GM12878 (cell line): ENCODE measurements at regions not wholly inside any gene's neighbourhood (a gene's known extent, or its start where the extent isn't known, plus 50 kb on each side); places are given as distances from the start of the nearest gene placed in this dataset.

Experiments
- ATAC-seq: fragments of 200-7000 bp; cut with Tn5 transposase; 3 replicates; pipeline ENCODE4 v1.9.1; 2020; ENCODE audit warnings: mild to moderate bottlenecking, moderate library complexity
- BruUV-seq: library from RNA; stranded (reverse); fragments of 400-500 nt; replicated peaks from 2 replicates; lab custom pipeline; 2021; lab: Mats Ljungman, UMichigan
- CTCF ChIA-PET: fragments of 300-600 bp; sonication (Branson Sonifier 250); formaldehyde crosslinking; extraction: SDS; loops from one replicate; lab custom pipeline; 2021; ENCODE audit warnings: inconsistent platforms; lab: Yijun Ruan, JAX
- POLR2A ChIA-PET: fragments of 350-600 bp; formaldehyde crosslinking; extraction: SDS; loops from one replicate; lab custom pipeline; 2021; ENCODE audit warnings: inconsistent platforms; lab: Charles Lee
- RAD21 ChIA-PET: fragments of 300-600 bp; sonication (Branson Sonifier 250); formaldehyde crosslinking; loops from one replicate; lab custom pipeline; 2023; ENCODE audit warnings: antibody characterized with exemption; ENCODE audit not compliant: unreplicated experiment; lab: Charles Lee
- SMC1A ChIA-PET: fragments of 300-600 bp; sonication (Branson Sonifier 250); formaldehyde crosslinking; loops from one replicate; lab custom pipeline; 2023; ENCODE audit not compliant: unreplicated experiment, uncharacterized antibody; lab: Charles Lee
- DNase-seq: peaks from one replicate; pipeline ENCODE4 v3.0.0-alpha.2; 2011; ENCODE audit warnings: low read depth, low spot score
- FAIRE-seq: peaks from 3 replicates; lab custom pipeline; 2011; peaks lifted over from hg19 to GRCh38; lab: Jason Lieb, UNC
- H2AFZ ChIP-seq: 2 replicates; pipeline ENCODE4 v1.6.0; 2011; ENCODE audit warnings: low read depth, low read length, control low read depth; ENCODE audit not compliant: control insufficient read depth
- H3K27ac ChIP-seq: 2 replicates; pipeline ENCODE4 v1.5.1; 2011; ENCODE audit warnings: control low read depth; ENCODE audit not compliant: control insufficient read depth, insufficient read depth
- H3K27me3 ChIP-seq, 2 experiments: replicated peaks in 1 of 2; 2 replicates each; pipeline versions ENCODE4 v1.6.0 to v1.6.1; 2011; ENCODE audit warnings: low read length in 1 of 2; ENCODE audit not compliant: control insufficient read depth in 2 of 2, insufficient read depth in 2 of 2
- H3K36me3 ChIP-seq, 2 experiments: 2 replicates each; pipeline ENCODE4 v1.5.1; 2011; ENCODE audit warnings: low read length in 1 of 2; ENCODE audit not compliant: control insufficient read depth in 2 of 2, insufficient read depth in 2 of 2
- H3K4me1 ChIP-seq: 2 replicates; pipeline ENCODE4 v1.6.1; 2011; ENCODE audit warnings: mild to moderate bottlenecking, low read length, moderate library complexity, mixed read lengths; ENCODE audit not compliant: control insufficient read depth, insufficient read depth
- H3K4me2 ChIP-seq: 2 replicates; pipeline ENCODE4 v1.6.0; 2011; ENCODE audit warnings: control low read depth; ENCODE audit not compliant: control insufficient read depth, insufficient read depth
- H3K4me3 ChIP-seq: fragments of 200-600 bp; sonication (generic); 2 replicates; pipeline ENCODE4 v1.5.1; 2016
- H3K79me2 ChIP-seq: 2 replicates; pipeline ENCODE4 v1.6.0; 2011; ENCODE audit warnings: low read length; ENCODE audit not compliant: control insufficient read depth, insufficient read depth
- H3K9ac ChIP-seq: 2 replicates; pipeline ENCODE4 v1.8.0; 2011; ENCODE audit warnings: low read length, control low read depth, mixed read lengths; ENCODE audit not compliant: control insufficient read depth, insufficient read depth
- H3K9me3 ChIP-seq: replicated peaks from 3 replicates; pipeline ENCODE4 v1.5.1; 2011; ENCODE audit warnings: mild to moderate bottlenecking, low read length; ENCODE audit not compliant: control insufficient read depth, insufficient read depth
- H4K20me1 ChIP-seq: 2 replicates; pipeline ENCODE4 v1.6.0; 2011; ENCODE audit not compliant: control insufficient read depth, insufficient read depth
- ASH2L ChIP-seq: fragments of 300-600, 200-600 bp; sonication (generic); IDR thresholded peaks from 2 replicates; pipeline ENCODE4 v1.6.1; 2017; ENCODE audit warnings: low read depth, mild to moderate bottlenecking, borderline replicate concordance
- BRCA1 ChIP-seq: IDR thresholded peaks from 2 replicates; pipeline ENCODE4 v1.6.1; 2011; ENCODE audit warnings: low read depth, low read length, improper control_type of control experiment
- CBFB ChIP-seq: IDR thresholded peaks from 2 replicates; pipeline ENCODE4 v1.6.1; 2016; ENCODE audit warnings: antibody characterized with exemption, low read depth
- CHD1 ChIP-seq: IDR thresholded peaks from 2 replicates; pipeline ENCODE4 v1.6.1; 2012; ENCODE audit warnings: low read depth, low read length, improper control_type of control experiment
- CHD4 ChIP-seq: fragments of 200-600 bp; sonication (generic); IDR thresholded peaks from 2 replicates; pipeline ENCODE4 v1.6.1; 2016; ENCODE audit warnings: mild to moderate bottlenecking
- ELK1 ChIP-seq: IDR thresholded peaks from 2 replicates; pipeline ENCODE4 v1.6.1; 2012; ENCODE audit warnings: low read depth, low read length, improper control_type of control experiment
- EZH2 ChIP-seq: IDR thresholded peaks from 2 replicates; pipeline ENCODE4 v1.6.1; 2012; ENCODE audit warnings: low read depth, mild to moderate bottlenecking, control low read depth, inconsistent platforms, low read length, borderline replicate concordance; ENCODE audit not compliant: control insufficient read depth
- FOXM1 ChIP-seq: IDR thresholded peaks from 2 replicates; pipeline ENCODE4 v1.6.1; 2012; ENCODE audit warnings: low read depth, mild to moderate bottlenecking, inconsistent platforms, low read length, moderate library complexity
- HDAC6 ChIP-seq: fragments of 200-600 bp; sonication (generic); IDR thresholded peaks from one replicate; pipeline ENCODE4 v1.8.0; 2017; ENCODE audit warnings: antibody characterized with exemption; ENCODE audit not compliant: unreplicated experiment
- KLF5 ChIP-seq: fragments of 450-650 bp; IDR thresholded peaks from 2 replicates; pipeline ENCODE4 v1.6.1; 2014; ENCODE audit warnings: mild to moderate bottlenecking; ENCODE audit not compliant: partially characterized antibody
- PAX8 ChIP-seq: fragments of 450-650 bp; IDR thresholded peaks from 2 replicates; pipeline ENCODE4 v1.6.1; 2017; ENCODE audit warnings: mild to moderate bottlenecking, moderate library complexity
- RFX5 ChIP-seq: IDR thresholded peaks from 2 replicates; pipeline ENCODE4 v1.6.1; 2011; ENCODE audit warnings: low read depth, low read length, improper control_type of control experiment
- SMAD1 ChIP-seq: fragments of 450-650 bp; IDR thresholded peaks from 2 replicates; pipeline ENCODE4 v1.6.1; 2018; ENCODE audit warnings: mild to moderate bottlenecking, low read depth; ENCODE audit not compliant: partially characterized antibody
- TAF1 ChIP-seq: IDR thresholded peaks from 2 replicates; pipeline ENCODE4 v1.6.1; 2011; ENCODE audit warnings: mild to moderate bottlenecking, low read depth, low read length, borderline replicate concordance
- USF1 ChIP-seq: IDR thresholded peaks from 2 replicates; pipeline ENCODE4 v1.6.1; 2011; ENCODE audit warnings: borderline replicate concordance, low read depth, mild to moderate bottlenecking, moderate library complexity, mixed read lengths, low read length; ENCODE audit not compliant: insufficient read depth; ENCODE audit errors: extremely low read length
- YY1 ChIP-seq: IDR thresholded peaks from 2 replicates; pipeline ENCODE4 v1.6.1; 2011; ENCODE audit warnings: low read depth, mild to moderate bottlenecking, low read length
- ZSCAN29 ChIP-seq: fragments of 450-650 bp; IDR thresholded peaks from 2 replicates; pipeline ENCODE4 v1.6.1; 2017; ENCODE audit warnings: mild to moderate bottlenecking, moderate library complexity
- WGBS: methylation state at CpG from one replicate; pipeline ENCODE4 v1.1.6; 2016; ENCODE audit warnings: low lambda C conversion rate; ENCODE audit not compliant: insufficient replicate concordance, insufficient coverage; ENCODE audit errors: missing lambda C conversion rate; 5-methylcytosine and 5-hydroxymethylcytosine counted together
- in situ Hi-C: fragments of 300-500 bp; cut with MboI; formaldehyde crosslinking; loops from 9 replicates; pipeline ENCODE4 v1.14.3; 2018; ENCODE audit warnings: mixed read lengths
- intact Hi-C: fragments of 100-400 bp; cut with micrococcal nuclease; formaldehyde crosslinking; loops from one replicate; pipeline ENCODE4 v1.14.2; 2022; ENCODE audit not compliant: unreplicated experiment

- TF ChIP-seq USF1 (no peak), EZH2 (no peak)
- TF ChIP-seq, all 136 proteins: peak for 0
Measured at GRCh38 chr2:139891636-139892035, 1111.4 kb upstream of the NXPH2 start (continued).

- Histone ChIP-seq H3K4me1 (no peaks in the 10 kb centered on the region), H3K9ac (no peak overlapping the region), H2AFZ (no peak overlapping the region), H3K27me3 (no peaks in the 10 kb centered on the region), H3K4me3 (no peak overlapping the region), H3K4me2 (no peak overlapping the region), H3K9me3 (no peaks in the 10 kb centered on the region), H4K20me1 (no peaks in the 10 kb centered on the region), H3K36me3 (no peaks in the 10 kb centered on the region), H3K27ac (no peak overlapping the region), H3K79me2 (no peaks in the 10 kb centered on the region)
- SMC1A ChIA-PET, result no interaction called here
- ATAC-seq (no peak), FAIRE-seq (no peak), DNase-seq (no peak)
- in situ Hi-C loops (no loop called here), intact Hi-C loops (no loop called here)
- BruUV-seq, result no TSS peak
- RAD21 ChIA-PET, result no interaction called here
- 0% methylated on average over 2 of the region's 2 CpGs for WGBS
- POLR2A ChIA-PET, result no interaction called here
- CTCF ChIA-PET, result no interaction called here
- TF ChIP-seq ZSCAN29 (no peak), CBFB (no peak), BRCA1 (no peak), TAF1 (no peak), ELK1 (no peak), KLF5 (no peak), RFX5 (no peak), YY1 (no peak), ASH2L (no peak), PAX8 (no peak), HDAC6 (no peak), CHD1 (no peak), FOXM1 (no peak), SMAD1 (no peak), CHD4 (no peak)
Measured at GRCh38 chr2:139885921-139886498, 1105.8 kb upstream of the NXPH2 start.
